HG03045 (cell line): ENCODE measurements at regions not wholly inside any gene's neighbourhood (a gene's known extent, or its start where the extent isn't known, plus 50 kb on each side); places are given as distances from the start of the nearest gene placed in this dataset.
"Not testable (repeated sequence)": the region's sequence is repeated elsewhere in the genome, so short reads cannot be mapped to it uniquely, and the experiment has no call there.

Experiments
- ATAC-seq: cut with Tn5 transposase; IDR thresholded peaks from one replicate; pipeline ENCODE4 v1.9.1; 2021; ENCODE audit warnings: mild to moderate bottlenecking, moderate library complexity; ENCODE audit not compliant: unreplicated experiment

- no peak for ATAC-seq
These were observed 121.5 kb upstream of the PDE1A start for GRCh38 chr2:182548031-182548950.

- no peak for ATAC-seq
These were observed 123.4 kb upstream of the PDE1A start for GRCh38 chr2:182550234-182550633.

- not testable (repeated sequence) for ATAC-seq
These were observed 125.4 kb upstream of the PDE1A start for GRCh38 chr2:182552232-182552631.

GRCh38 chr2:182552785-182553184 lies 125.9 kb upstream of the PDE1A start:
- not testable (repeated sequence) for ATAC-seq

GRCh38 chr2:182553483-182553882 lies 126.6 kb upstream of the PDE1A start:
- ATAC-seq, result peak; percentile 98

GRCh38 chr2:182554950-182555349 lies 128.1 kb upstream of the PDE1A start:
- ATAC-seq, result no peak

GRCh38 chr2:182558564-182558963 lies 131.7 kb upstream of the PDE1A start:
- no peak for ATAC-seq

- no peak for ATAC-seq
These were observed 132.8 kb upstream of the PDE1A start for GRCh38 chr2:182559623-182560022.

- no peak for ATAC-seq
These were observed 139.2 kb upstream of the PDE1A start for GRCh38 chr2:182565911-182566567.

- ATAC-seq, result no peak
These were observed 142.5 kb upstream of the DNAJC10 start for GRCh38 chr2:182573553-182573952.

GRCh38 chr2:182577816-182578215 lies 138.2 kb upstream of the DNAJC10 start:
- ATAC-seq, result no peak

- ATAC-seq, result no peak
These were observed 134.7 kb upstream of the DNAJC10 start for GRCh38 chr2:182581196-182581935.

- no peak for ATAC-seq
These were observed 131.6 kb upstream of the DNAJC10 start for GRCh38 chr2:182584462-182584861.

- ATAC-seq, result no peak
These were observed 131.1 kb upstream of the DNAJC10 start for GRCh38 chr2:182585001-182585400.

- no peak for ATAC-seq
These were observed 130.6 kb upstream of the DNAJC10 start for GRCh38 chr2:182585430-182585829.

GRCh38 chr2:182586426-182586825 lies 129.6 kb upstream of the DNAJC10 start:
- no peak for ATAC-seq

- no peak for ATAC-seq
These were observed 128.2 kb upstream of the DNAJC10 start for GRCh38 chr2:182587831-182588230.

- ATAC-seq, result no peak
These were observed 126.9 kb upstream of the DNAJC10 start for GRCh38 chr2:182589121-182589520.

- ATAC-seq, result no peak
These were observed 124.3 kb upstream of the DNAJC10 start for GRCh38 chr2:182591774-182592173.

- ATAC-seq, result no peak
These were observed 123.2 kb upstream of the DNAJC10 start for GRCh38 chr2:182592691-182593393.
